ENCODE measurements at regions not wholly inside any gene's neighbourhood (a gene's known extent, or its start where the extent isn't known, plus 50 kb on each side); places are given as distances from the start of the nearest gene placed in this dataset.

- ATAC-seq: no peak
- H3K4me2 ChIP-seq: no peak overlapping the region
- no peak for DNase-seq (ENCODE audit: low read depth in 1 of 2, low spot score in 1 of 2)
- 17% methylated on average over 1 of the region's 1 CpG for WGBS (ENCODE audit: missing lambda C conversion rate)
- H3K9me3 ChIP-seq: no peaks in the 10 kb centered on the region
- CTCF ChIA-PET: interaction anchor here (0.6 to 1.6 kb wide), 2 partner anchors 245 to 1020 kb away, joined by 4 read pairs; no protein-coding TSS in a partner anchor
- POLR2A ChIA-PET: interaction anchor here (1.0 kb wide), 1 partner anchor 257 kb away, joined by 3 read pairs; the partner anchor contains the start of gene BTG1
- H3K4me1 ChIP-seq: peaks cover under 1% of the 10 kb centered on the region; the same call in 1 of the 3 replicates
- no peak for FAIRE-seq
- no peak overlapping the region for H3K27ac ChIP-seq
- TF ChIP-seq ZNF302 (CRISPR knock-in tag; IDR thresholded peaks at IDR 0.05) (no peak), ATOH8 (CRISPR knock-in tag; IDR thresholded peaks at IDR 0.05; ENCODE audit: low read depth) (no peak), EHF (CRISPR knock-in tag; IDR thresholded peaks at IDR 0.05) (no peak), JUNB (IDR thresholded peaks at IDR 0.05) (no peak), CHD4 (IDR thresholded peaks at IDR 0.05; ENCODE audit: borderline replicate concordance) (no peak), ELK1 (IDR thresholded peaks at IDR 0.05; ENCODE audit: low read depth, low read length) (no peak), HOXA7 (CRISPR knock-in tag; IDR thresholded peaks at IDR 0.05) (no peak), HES2 (IDR thresholded peaks at IDR 0.05) (no peak), FOSL2 (IDR thresholded peaks at IDR 0.05) (no peak), FOSL2 (CRISPR knock-in tag; IDR thresholded peaks at IDR 0.05) (no peak), ESRRA (IDR thresholded peaks at IDR 0.05; ENCODE audit: borderline replicate concordance, low read length) (no peak)
- H3K4me3 ChIP-seq: no peak overlapping the region
Measured at GRCh38 chr12:92402415-92402814, 256.8 kb upstream of the BTG1 start.

GRCh38 chr12:92400006-92400405 is 254.4 kb upstream of the BTG1 start:
- Histone ChIP-seq H3K4me2 (no peak overlapping the region), H3K4me3 (no peak overlapping the region), H3K9me3 (no peaks in the 10 kb centered on the region), H3K4me1 (peaks cover 7% of the 10 kb centered on the region; the same call in 1 of the 3 replicates), H3K27ac (no peak overlapping the region)
- ChIA-PET CTCF (no interaction called here), POLR2A (no interaction called here)
- TF ChIP-seq NFE2L2 (conservative IDR thresholded peaks at IDR 0.05; ENCODE audit: low read length) (no peak), ZSCAN20 (CRISPR knock-in tag; IDR thresholded peaks at IDR 0.05) (no peak), FOSL2 (IDR thresholded peaks at IDR 0.05) (no peak), FOSL2 (CRISPR knock-in tag; IDR thresholded peaks at IDR 0.05) (no peak), HDAC2 (IDR thresholded peaks at IDR 0.05) (no peak), ZNF302 (CRISPR knock-in tag; IDR thresholded peaks at IDR 0.05) (no peak), HOXA7 (CRISPR knock-in tag; IDR thresholded peaks at IDR 0.05) (no peak), EHF (CRISPR knock-in tag; IDR thresholded peaks at IDR 0.05) (no peak), SREBF2 (IDR thresholded peaks at IDR 0.05) (no peak), CHD4 (IDR thresholded peaks at IDR 0.05; ENCODE audit: borderline replicate concordance) (no peak), PHF8 (IDR thresholded peaks at IDR 0.05; ENCODE audit: borderline replicate concordance, low read depth) (no peak), HMGXB4 (CRISPR knock-in tag; IDR thresholded peaks at IDR 0.05; ENCODE audit: borderline replicate concordance) (no peak)
- ATAC-seq (no peak), FAIRE-seq (no peak), DNase-seq (ENCODE audit: low read depth in 1 of 2, low spot score in 1 of 2) (no peak)
- 79% methylated on average over 5 of the region's 5 CpGs for WGBS (ENCODE audit: missing lambda C conversion rate)

GRCh38 chr12:92398565-92399309 is 253.1 kb upstream of the BTG1 start:
- no peak overlapping the region for H3K27ac ChIP-seq
- ChIA-PET CTCF (interaction anchor here (1.1 to 1.2 kb wide), 2 partner anchors 12 to 249 kb away, joined by 3 read pairs; no protein-coding TSS in a partner anchor), POLR2A (no interaction called here)
- no peak for DNase-seq (ENCODE audit: low read depth in 1 of 2, low spot score in 1 of 2)
- H3K4me2 ChIP-seq: no peak overlapping the region
- no peak for ATAC-seq
- no peak for FAIRE-seq
- H3K9me3 ChIP-seq: 0 out of 3 replicates have a peak, but pooled peaks cover 4% of the 10 kb centered on the region
- 55% methylated on average over 8 of the region's 8 CpGs for WGBS (ENCODE audit: missing lambda C conversion rate)
- peaks cover 7% of the 10 kb centered on the region; the same call in 1 of the 3 replicates for H3K4me1 ChIP-seq
- H3K4me3 ChIP-seq: no peak overlapping the region
- TF ChIP-seq TP53 (CRISPR knock-in tag; IDR thresholded peaks at IDR 0.05) (no peak), TFCP2L1 (CRISPR knock-in tag; IDR thresholded peaks at IDR 0.05) (no peak), MAZ (IDR thresholded peaks at IDR 0.05; ENCODE audit: borderline replicate concordance, low read depth, low read length) (no peak), HDAC2 (IDR thresholded peaks at IDR 0.05) (no peak), CBX8 (IDR thresholded peaks at IDR 0.05) (no peak), KDM5A (IDR thresholded peaks at IDR 0.05) (no peak), MYC (IDR thresholded peaks at IDR 0.05; ENCODE audit: borderline replicate concordance, low read length) (no peak), RNF2 (IDR thresholded peaks at IDR 0.05; ENCODE audit: borderline replicate concordance, low read depth) (no peak), E2F6 (IDR thresholded peaks at IDR 0.05; ENCODE audit: borderline replicate concordance, low read depth) (no peak), GATA3 (IDR thresholded peaks at IDR 0.05; ENCODE audit: borderline replicate concordance) (no peak), POLR2AphosphoS2 (conservative IDR thresholded peaks at IDR 0.05; ENCODE audit: low read length) (no peak), HOXA7 (CRISPR knock-in tag; IDR thresholded peaks at IDR 0.05) (no peak), MAX (IDR thresholded peaks at IDR 0.05) (no peak)

Data from A549 (cell line).